Upper lobe of right lung (tissue), 1 donor: ENCODE measurements at regions not wholly inside any gene's neighbourhood (a gene's known extent, or its start where the extent isn't known, plus 50 kb on each side); places are given as distances from the start of the nearest gene placed in this dataset.

ENCODE experiments used
- ATAC-seq: fragments of 200-7000 bp; cut with Tn5 transposase; one replicate; pipeline ENCODE4 v1.9.1; 2020; ENCODE audit warnings: mild to moderate bottlenecking, moderate library complexity
- DNase-seq: peaks from one replicate; pipeline ENCODE4 v3.0.0-alpha.2; 2020
- H3K27ac ChIP-seq: fragments of 200-600 bp; one replicate; pipeline ENCODE4 v1.8.0; 2022
- H3K27me3 ChIP-seq: fragments of 200-600 bp; one replicate; pipeline ENCODE4 v1.8.0; 2022; ENCODE audit warnings: mild to moderate bottlenecking
- H3K36me3 ChIP-seq: fragments of 200-600 bp; one replicate; pipeline ENCODE4 v1.8.0; 2022
- H3K4me1 ChIP-seq: fragments of 200-600 bp; one replicate; pipeline ENCODE4 v1.8.0; 2022
- H3K4me3 ChIP-seq: fragments of 200-600 bp; one replicate; pipeline ENCODE4 v1.8.0; 2022; ENCODE audit warnings: mild to moderate bottlenecking
- H3K9me3 ChIP-seq: fragments of 200-600 bp; one replicate; pipeline ENCODE4 v1.8.0; 2022
- intact Hi-C: fragments of 100-400 bp; cut with DNase I; formaldehyde crosslinking; loops from one replicate; pipeline ENCODE4 v1.11.0; 2022
- TF ChIP-seq, protein P1 (sequence below): fragments of 200-600 bp; IDR thresholded peaks from one replicate; pipeline ENCODE4 v1.8.0; 2022; ENCODE audit warnings: antibody characterized with exemption
- donor health status: DM: no; HTN: yes; CAD: no; lungs with severe emphysema.

GRCh38 chr2:216914491-216914890 lies 54.6 kb upstream of the TNP1 start:
- H3K4me3 ChIP-seq: no peak overlapping the region
- DNase-seq: no peak
- H3K9me3 ChIP-seq: no peaks in the 10 kb centered on the region
- intact Hi-C loops: no loop called here
- H3K27ac ChIP-seq: no peak overlapping the region
- no peaks in the 10 kb centered on the region for H3K4me1 ChIP-seq
- ATAC-seq: no peak
- H3K36me3 ChIP-seq: no peaks in the 10 kb centered on the region
- H3K27me3 ChIP-seq: no peaks in the 10 kb centered on the region
- TF ChIP-seq, protein P1, sequence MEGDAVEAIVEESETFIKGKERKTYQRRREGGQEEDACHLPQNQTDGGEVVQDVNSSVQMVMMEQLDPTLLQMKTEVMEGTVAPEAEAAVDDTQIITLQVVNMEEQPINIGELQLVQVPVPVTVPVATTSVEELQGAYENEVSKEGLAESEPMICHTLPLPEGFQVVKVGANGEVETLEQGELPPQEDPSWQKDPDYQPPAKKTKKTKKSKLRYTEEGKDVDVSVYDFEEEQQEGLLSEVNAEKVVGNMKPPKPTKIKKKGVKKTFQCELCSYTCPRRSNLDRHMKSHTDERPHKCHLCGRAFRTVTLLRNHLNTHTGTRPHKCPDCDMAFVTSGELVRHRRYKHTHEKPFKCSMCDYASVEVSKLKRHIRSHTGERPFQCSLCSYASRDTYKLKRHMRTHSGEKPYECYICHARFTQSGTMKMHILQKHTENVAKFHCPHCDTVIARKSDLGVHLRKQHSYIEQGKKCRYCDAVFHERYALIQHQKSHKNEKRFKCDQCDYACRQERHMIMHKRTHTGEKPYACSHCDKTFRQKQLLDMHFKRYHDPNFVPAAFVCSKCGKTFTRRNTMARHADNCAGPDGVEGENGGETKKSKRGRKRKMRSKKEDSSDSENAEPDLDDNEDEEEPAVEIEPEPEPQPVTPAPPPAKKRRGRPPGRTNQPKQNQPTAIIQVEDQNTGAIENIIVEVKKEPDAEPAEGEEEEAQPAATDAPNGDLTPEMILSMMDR: no peak

GRCh38 chr2:216911886-216912285 lies 52.0 kb upstream of the TNP1 start:
- ATAC-seq (no peak), DNase-seq (no peak)
- Histone ChIP-seq H3K27ac (no peak overlapping the region), H3K27me3 (no peaks in the 10 kb centered on the region), H3K36me3 (no peaks in the 10 kb centered on the region), H3K4me1 (no peaks in the 10 kb centered on the region), H3K9me3 (no peaks in the 10 kb centered on the region), H3K4me3 (no peak overlapping the region)
- TF ChIP-seq, protein P1: no peak
- intact Hi-C loops: no loop called here

DNA sequence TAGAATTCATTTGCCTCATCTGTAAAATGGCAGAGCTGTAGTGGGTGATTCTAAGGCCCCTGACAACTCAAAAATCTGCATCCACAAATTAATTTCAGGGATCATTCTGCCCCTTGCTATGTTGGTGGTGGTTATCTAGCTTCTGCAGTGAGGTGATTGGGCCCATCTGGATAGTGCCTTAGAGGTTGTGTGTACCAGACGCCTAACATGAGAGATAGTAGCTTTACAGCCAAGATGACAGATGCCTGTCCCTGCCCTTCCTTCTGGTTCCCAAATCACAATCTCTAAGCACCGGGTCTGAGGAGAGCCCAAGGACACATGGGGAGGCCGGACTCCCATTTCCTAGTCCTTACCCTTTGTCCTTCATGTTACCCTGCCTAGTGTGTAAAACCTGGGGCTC lies 51.1 kb upstream of the TNP1 start:
- Histone ChIP-seq H3K9me3 (no peaks in the 10 kb centered on the region), H3K4me1 (no peaks in the 10 kb centered on the region), H3K27ac (no peak overlapping the region), H3K4me3 (no peak overlapping the region), H3K36me3 (no peaks in the 10 kb centered on the region), H3K27me3 (no peaks in the 10 kb centered on the region)
- TF ChIP-seq, protein P1: no peak
- DNase-seq (no peak), ATAC-seq (no peak)
- intact Hi-C loops: no loop called here

DNA sequence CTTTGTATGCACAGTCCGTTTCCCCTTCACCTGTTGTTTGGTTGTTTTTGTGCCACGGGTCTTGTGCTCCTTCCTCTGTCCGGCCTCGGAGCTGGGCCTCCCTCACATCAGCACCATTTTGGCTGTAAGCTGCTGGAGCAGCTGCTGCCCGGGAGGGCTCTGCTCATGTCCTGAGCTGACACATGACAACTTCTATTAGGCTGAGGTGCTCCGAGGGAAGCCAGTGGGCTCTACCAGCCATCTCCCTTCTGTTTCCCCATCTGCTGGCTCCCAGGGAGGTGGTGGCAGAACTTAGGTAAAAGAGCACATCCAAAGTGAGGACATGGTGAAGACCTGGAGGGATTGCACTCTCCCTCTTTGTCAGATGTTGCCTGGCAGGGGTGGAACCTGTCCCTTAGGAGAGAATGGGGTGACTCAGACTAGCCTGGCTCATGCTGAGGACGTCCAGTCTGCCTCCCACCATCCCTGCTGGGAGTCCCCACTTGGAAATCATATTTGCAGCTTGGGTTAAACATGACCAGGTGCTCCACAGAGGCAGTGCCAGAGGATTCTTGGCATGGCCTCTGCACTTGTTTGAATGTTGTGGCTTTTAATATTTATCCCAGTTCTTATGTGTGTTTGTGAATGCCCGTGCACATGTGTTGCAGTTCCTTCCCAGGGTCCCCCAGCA lies 49.8 kb upstream of the TNP1 start:
- TF ChIP-seq, protein P1: no peak
- ATAC-seq (no peak), DNase-seq (no peak)
- Histone ChIP-seq H3K27me3 (no peaks in the 10 kb centered on the region), H3K4me3 (no peak overlapping the region), H3K9me3 (no peaks in the 10 kb centered on the region), H3K4me1 (no peaks in the 10 kb centered on the region), H3K36me3 (no peaks in the 10 kb centered on the region), H3K27ac (no peak overlapping the region)
- intact Hi-C loops: no loop called here
